ENCODE measurements at regions not wholly inside any gene's neighbourhood (a gene's known extent, or its start where the extent isn't known, plus 50 kb on each side); places are given as distances from the start of the nearest gene placed in this dataset.
"Not testable (repeated sequence)": the region's sequence is repeated elsewhere in the genome, so short reads cannot be mapped to it uniquely, and the experiment has no call there.

DNA sequence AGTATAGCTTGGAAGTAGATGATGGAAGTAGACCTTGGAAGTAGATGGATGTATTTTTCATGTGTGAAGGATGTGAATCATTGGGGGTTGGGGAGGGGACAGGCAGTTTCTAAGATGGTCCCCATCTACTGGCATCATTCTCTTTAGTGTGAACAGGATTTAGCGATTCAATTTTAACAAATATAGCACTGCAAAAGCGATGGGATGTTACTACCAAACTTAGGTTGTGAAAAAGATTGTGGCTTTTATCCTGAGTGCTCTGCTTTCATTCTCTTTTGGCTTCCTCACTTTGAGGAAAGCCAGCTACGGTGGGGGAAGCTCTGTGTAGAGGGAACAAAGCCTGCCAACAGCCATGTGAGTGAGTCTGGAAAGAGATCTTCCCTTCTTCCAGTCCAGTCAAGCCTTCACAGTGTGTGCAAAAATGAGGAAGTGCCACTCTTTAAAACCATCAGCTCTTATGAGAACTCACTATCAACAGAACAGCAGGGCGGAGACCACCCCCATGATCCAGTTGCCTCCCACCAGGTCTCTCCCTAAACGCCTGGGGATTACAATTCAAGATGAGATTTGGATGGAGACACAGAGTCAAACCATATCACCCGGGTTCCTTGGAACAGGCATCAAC, 441.4 kb downstream of the SH3GL2 start:
- no peak for DNase-seq (ENCODE audit: low read depth in 4 of 4, low spot score in 1 of 4)

DNA sequence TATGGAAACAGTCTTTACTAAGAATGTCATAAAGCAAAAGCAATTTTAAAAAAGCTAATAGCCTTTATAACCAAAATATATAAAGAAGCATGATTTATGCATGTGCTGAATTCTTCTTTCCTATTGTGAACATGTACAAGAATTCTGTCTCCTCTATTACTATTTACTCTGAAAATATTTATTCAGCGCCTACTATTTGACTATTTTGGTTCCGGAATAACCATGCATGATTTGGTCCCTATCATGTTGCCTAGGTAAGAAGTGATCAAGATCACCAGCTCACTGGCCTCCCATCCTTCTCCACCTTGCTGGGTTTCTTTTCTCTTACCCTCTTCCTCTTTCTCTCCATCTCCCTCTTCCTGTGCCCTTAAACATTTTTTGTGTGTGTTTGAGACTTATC, 443.8 kb downstream of the SH3GL2 start:
- no peak for DNase-seq (ENCODE audit: low read depth in 4 of 4, low spot score in 1 of 4)

DNA sequence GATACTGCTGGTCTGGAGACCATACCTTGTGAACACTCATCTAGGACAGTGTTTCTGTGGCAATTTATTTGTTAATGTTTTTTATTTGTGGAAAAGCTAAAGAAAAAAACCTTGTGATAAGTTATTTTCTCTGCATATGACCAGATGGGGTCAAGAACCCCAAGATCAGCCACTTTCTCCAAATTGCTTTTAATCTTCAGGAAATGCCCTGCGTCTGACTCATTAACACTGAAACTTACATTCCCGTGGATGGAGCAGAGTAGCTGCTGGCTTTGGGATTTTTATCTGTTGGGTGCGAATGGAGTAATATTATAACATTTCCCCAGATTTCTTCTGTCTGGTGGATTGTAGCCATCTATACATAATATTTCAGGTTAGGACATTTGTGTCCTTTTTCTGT, 444.5 kb downstream of the SH3GL2 start:
- DNase-seq (ENCODE audit: low read depth in 4 of 4, low spot score in 1 of 4), result no peak

DNA sequence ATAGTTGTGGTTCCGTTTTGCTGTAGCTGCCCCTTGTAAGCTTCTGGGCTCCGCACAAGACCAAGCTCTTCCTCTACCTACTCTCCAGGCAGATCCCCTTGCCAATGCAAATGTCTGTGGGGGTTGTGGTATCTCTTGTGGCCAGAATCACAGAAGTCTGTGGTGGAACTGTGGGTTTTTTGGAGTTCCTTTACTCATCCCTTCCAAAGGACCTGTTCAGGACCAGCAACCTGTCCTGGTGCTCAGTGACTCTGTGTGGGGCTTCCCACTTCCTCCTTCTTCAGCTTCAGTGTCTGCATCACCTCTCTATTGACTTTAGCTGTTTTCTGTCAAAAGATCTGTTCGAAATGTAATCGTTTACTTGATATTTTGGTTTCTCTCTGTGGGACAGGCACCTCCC, 441.3 kb upstream of the ADAMTSL1 start:
- no peak for DNase-seq (ENCODE audit: low read depth in 4 of 4, low spot score in 1 of 4)

DNA sequence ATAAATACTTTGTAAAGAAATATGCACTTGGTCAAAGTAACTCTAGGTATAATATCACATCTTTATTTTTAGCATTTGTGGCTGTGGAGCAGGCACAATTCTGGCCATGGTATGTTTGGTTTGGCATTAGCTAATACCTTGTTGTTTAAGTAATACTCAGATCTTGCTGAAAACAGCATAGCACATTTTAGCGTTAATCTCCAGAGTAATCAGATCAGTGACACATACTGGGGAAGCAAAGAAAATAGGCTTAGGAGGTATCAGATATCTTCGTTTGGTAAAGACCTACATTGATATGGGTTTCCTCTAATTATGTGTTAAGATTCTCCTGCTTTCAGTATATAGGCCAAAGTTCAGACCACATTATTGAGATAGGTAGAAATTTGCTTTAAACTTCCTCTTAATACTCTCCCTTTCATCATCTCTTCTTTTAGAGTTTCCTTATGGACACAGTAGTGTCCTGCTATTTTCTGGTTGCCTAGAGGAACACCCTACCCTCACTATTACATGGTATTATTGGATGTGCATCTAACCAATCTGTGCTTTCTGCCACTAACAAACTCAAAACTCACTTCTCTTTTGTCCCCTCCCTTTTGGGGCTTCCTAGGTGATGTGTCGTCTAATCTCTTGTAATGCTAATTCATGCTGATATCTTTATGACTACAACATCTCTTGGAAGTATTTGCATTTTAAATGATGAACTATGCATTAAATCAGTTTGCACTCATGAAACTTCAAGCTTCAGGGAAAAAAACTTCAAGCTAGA, 437.3 kb upstream of the ADAMTSL1 start:
- no peak for DNase-seq (ENCODE audit: low read depth in 4 of 4, low spot score in 1 of 4)

DNA sequence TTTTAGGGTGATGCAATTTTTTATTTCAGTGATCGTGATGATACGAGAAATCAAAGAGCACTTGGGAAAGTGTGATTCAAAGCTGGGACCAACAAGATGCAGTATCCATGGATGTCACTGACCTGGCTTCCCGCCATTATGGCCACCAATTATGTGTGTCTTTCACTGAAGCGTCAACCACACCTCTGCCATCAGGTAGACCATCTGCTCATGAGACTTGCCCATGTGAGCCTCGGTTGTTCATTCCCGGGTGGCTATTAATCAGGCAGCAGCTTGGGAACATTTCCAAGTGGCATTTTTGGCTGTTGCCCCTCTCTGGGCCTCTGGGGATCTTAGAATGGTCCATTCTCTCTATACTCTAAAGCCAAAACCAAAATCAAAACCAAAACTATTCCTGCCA, 436.0 kb upstream of the ADAMTSL1 start:
- DNase-seq (ENCODE audit: low read depth in 4 of 4, low spot score in 1 of 4), result no peak

DNA sequence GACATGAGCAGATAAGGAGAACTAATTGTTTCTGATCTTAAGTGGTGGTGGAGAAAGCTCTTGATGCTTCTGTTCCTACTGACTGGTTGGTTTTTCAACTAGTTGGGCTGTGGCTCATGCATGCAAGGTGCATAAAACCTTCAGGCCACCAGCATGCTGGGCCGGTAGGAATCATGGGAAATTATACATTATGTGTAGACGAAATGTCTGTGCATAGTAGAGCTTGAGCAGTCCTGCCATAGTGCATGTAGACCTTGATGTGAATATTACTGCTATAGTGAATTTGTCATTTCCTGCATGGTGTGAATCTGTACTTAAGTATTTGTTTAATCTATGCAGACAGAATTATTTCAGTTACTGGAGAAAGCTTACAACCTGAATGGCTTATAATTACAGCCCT, 433.6 kb upstream of the ADAMTSL1 start:
- no peak for DNase-seq (ENCODE audit: low read depth in 4 of 4, low spot score in 1 of 4)

DNA sequence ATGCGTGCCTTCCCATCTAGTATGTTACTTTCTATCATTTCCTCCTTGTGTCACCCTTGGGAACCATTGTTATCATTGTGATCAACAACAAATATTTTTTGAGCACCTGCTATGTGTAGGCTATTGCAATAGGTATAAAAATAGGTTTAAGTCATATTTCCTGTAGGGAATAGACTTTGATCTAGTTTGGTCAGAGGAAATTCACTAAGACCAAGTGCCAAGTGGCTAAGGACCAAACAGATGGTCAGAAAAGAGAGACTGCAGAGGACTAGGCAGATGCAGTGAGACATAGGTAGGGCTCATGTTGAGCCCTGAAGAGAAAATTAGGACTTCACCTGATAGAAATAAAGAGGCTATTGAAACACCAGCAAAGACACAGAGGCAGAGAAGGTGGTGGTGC, 430.0 kb upstream of the ADAMTSL1 start:
- no peak for DNase-seq (ENCODE audit: low read depth in 4 of 4, low spot score in 1 of 4)

DNA sequence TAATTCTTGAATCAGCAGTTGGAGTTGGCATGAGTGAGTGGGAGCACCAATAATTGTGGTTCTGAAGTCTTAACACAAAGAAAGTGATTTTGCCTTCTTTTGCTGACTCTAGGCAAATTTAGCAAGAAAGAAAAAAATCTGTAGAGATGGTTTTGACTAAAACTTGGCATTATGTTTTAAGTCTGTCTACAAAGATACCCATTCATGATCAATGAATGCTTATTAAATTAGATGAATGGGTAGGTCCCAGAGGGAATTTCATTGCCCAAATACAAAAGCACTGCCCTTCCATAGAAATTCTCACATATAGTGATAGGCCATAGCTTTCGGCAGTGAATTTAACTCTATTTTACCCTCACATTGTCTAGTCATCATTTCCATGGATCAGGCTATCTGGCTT, 428.6 kb upstream of the ADAMTSL1 start:
- DNase-seq (ENCODE audit: low read depth in 4 of 4, low spot score in 1 of 4), result no peak

DNA sequence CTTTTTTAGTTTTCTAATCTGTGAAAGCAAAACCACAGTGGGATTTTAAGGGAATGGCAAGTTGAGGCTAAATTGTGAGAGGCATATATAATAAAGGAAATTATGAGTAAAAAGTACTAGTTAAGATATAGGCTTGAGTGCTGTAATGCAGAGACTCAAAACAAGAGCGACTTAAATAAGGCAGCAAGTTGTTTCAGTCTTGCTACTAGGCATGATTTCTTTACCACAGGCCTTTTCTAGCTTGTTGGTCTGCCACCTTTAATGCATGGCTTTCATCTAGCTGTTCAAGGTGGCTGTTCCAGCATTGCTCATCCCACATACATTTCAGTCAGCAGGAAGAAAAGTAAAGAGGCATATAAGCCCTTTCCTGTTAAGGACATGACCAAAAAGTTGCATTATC, 427.9 kb upstream of the ADAMTSL1 start:
- DNase-seq (ENCODE audit: low read depth in 4 of 4, low spot score in 1 of 4), result no peak

DNA sequence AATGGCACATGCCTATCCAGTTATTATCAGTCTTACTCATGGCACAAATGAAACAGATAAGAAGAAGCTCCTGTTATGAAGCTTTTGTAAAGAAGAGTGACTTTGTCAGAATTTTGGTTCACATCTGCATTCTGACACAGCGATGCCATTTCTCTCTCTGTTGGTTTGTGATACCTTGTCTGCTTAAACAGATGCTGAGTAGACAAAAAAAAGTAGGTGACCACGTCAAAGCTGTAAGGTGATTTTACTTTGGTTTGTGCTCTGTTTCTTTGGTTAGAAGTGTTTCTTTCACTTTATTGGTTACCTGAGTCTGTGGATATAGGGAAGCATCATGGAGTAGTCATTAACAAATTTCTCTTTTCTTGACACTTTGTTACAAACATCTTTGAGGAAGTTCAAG, 422.3 kb upstream of the ADAMTSL1 start:
- DNase-seq (ENCODE audit: low read depth in 4 of 4, low spot score in 1 of 4), result no peak

DNA sequence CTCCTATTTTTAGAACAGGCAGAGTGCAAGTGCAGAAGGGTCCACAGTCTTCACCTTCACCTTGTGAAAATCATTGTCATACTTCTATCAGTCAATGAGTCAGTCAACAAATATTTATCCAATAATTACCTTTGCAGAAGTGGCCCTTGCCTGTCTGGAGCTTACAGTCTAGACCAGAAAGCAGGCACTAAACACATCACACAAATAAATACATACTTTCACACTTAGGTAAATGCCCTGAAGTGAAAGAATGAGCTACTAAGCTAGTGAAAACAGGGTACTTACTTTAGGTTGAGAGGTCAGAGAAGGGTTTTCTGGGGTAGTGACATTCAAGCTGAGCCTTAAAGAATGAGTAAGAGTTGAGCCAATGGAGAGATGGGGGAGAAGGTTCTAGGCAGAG, 421.9 kb upstream of the ADAMTSL1 start:
- DNase-seq (ENCODE audit: low read depth in 4 of 4, low spot score in 1 of 4), result no peak

DNA sequence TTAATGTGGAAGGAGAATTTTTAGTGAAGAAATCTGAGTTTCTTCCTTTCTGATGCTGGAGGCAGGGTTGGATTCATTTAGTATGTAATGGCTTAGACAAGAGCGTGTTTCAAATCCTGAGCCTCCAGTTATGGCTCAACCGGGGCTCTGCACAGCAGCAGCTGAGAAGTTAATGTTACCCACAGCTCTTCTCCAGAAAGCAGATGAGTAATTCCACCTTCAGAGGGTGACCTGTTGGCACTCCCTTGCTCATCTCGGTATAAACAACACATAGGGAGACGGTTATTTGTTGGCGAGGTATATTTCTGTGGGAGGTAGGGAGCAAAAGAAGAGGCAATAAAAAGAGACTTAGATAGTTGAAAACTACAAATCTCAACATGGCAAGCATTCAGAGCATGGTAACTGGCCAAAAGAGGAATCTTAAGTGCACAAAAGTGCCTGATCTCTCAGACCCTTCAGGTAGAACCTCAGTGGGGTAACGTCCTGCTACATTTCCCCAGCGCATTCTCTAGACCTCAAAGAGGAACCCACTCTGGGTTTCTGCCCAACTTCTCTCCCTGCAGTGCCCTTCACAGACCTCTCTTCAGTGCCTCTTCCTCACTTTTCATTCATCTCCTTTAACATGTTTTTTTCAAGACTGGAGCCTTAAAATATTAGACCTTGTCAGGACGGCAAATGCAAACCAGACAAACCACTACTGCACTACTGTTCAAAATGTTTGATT, 417.5 kb upstream of the ADAMTSL1 start:
- DNase-seq (ENCODE audit: low read depth in 4 of 4, low spot score in 1 of 4), result no peak

DNA sequence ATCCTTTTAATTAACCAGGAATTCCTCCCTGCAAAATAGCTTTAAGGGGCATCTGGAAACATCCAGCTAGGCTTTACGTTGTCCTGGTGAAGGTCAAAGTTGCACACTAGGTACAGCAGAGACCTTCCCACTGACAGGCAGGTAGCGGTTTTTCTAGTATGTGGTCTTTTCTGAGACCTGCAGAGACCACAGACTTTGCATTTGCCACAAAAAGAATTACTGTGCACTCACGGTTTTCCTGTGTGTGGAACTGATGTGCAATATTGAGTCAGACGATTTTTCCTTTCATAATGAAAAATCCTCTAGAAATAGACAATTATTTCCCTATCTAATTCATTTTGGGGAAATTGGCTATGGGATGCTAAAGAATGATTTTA, 417.0 kb upstream of the ADAMTSL1 start:
- no peak for DNase-seq (ENCODE audit: low read depth in 4 of 4, low spot score in 1 of 4)

DNA sequence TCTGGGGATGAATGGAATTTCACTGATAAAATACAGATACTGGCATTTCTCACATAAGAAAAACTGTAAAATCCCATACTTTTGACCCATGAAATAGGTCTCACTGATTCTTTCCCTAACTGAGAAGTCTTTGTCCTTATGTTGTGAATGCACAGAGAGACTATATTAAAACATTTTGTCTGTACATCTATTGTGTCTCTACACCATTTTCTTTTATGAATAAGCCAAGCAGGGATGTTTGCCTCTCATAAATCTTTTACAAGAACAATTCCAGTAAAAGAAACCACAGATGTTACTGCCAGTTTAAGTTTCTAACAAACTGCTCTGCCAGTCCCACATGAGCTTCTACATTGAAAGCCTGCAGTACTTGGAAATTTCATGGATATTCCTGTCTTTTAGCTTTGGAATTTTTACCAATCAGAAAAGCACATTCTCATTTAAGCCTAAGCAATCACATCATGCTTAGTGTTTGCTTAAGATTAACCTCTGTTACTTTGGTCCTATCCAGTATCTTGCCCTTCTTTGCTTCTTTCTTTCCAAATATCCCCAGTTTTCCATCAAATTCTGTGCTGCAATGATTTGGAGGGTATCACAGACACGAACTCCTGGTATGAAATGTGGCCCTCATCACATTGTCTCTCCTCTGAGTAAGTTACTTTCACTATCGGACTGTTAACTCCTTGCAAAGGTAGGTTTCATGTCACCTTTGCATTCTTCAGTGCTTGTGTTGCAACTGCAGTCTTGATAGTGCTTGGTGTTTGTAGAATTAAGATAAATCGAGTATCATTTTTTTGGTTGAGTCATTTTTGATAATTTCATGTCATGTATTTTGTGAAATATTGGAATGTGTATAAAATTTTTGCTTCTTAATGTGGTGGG, 415.1 kb upstream of the ADAMTSL1 start:
- DNase-seq (ENCODE audit: low read depth in 4 of 4, low spot score in 1 of 4), result no peak

DNA sequence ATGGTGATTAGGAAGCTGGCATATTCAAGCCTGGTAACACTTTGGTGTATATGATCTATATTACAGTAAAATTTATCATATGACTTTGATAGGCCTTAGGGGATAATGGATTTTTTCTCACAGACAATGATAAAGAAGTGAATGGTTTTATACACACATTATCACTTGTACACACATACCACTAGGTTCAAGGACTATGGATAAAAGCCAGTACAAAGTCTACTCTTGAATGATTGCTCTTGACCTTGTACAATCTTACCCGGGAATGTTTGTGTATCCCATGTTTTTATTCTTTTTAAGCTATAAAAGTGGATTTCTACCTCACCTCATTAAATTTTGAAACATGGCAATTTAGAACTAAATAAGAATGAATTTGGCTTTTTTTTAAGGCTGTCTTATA, 414.5 kb upstream of the ADAMTSL1 start:
- DNase-seq (ENCODE audit: low read depth in 4 of 4, low spot score in 1 of 4), result no peak

DNA sequence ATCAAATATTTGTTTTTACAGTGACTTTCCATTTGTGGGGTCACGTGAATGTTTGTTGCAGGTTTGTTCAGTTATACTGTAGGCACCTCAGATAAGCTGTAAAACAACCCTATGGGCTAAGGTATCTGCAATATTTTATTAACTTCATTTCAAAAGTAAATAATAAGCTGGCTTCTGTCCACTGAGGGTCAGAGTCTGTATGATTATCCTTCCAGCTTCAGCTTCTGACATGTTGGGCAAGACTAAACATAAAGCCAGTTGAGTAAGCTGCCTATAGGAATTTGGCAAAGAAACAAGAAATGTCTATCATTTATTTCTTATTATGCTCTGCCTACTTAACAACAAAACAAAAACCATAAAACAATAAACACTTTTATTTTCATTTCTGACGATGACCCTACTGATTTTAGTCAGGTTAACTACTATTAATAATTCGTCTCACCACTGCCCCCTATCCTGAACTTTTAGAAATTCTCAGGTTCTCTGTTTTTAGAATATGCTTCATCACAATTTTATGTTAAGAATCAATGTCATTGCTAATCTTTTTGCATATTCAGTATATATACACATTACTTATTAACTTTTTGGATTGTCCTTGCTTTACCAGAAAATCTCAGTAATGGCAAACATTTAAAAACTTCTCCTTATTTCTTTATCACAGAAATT, 413.6 kb upstream of the ADAMTSL1 start:
- no peak for DNase-seq (ENCODE audit: low read depth in 4 of 4, low spot score in 1 of 4)

DNA sequence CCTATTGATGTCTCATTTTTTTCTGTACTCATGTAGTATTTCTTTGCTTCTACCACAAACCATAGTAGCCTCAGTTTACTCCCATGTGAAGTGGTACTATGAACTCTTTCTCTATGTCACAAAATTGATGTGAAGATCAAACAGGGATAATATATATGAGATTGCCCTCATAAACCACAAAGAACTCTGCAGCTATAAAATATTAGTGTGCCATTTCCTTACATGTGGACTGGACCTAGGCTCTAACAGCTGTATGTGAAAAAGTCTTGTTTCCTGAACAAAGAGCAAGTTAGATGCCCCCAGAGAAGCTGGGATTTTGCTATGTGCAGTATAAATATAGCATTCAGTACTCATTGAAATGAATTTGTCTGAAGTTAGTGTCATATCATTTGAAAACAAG, 412.6 kb upstream of the ADAMTSL1 start:
- no peak for DNase-seq (ENCODE audit: low read depth in 4 of 4, low spot score in 1 of 4)

DNA sequence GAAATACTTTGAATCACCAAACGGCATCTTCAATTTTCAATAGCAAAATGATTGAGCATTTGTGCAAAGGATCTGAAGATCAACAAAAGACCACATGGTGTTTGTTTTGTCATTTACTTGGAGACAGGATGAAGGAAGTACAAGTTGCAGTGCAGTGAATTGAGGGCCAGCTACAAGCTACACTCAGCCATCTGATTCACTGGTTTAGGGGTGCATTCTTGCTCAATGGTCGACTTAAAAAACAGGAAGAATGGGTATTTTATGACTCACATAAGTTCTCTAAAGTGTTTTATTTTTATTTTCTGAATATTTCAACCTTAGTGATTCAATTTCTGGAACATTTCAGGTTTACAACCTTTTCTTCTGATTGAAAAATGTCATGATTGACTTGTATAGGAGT, 412.1 kb upstream of the ADAMTSL1 start:
- DNase-seq (ENCODE audit: low read depth in 4 of 4, low spot score in 1 of 4), result no peak

DNA sequence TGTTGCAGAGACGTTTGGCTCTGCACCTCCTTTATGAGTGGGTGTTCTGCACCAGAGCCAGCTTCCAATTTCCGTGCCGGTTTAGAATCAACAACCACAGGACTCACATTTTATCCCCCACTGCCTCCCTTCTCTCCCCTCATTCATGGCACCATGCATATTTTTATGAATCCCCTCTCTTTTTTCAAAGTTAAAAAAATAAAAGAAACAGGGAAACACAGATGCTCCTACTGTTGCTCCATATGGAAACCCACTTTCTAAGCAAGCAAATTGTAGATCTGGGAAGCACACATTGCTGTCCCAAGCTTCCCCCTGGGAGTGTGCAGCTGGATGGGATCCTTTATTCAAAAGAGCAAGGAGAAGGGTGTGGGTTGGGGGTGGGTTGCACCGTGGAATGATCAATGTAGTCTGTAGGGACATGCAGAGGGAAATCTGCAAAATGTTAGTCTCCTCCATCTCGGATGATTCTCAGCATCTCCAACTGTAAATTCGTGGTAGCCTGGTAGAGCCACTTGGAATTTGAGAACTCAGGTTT, 410.0 kb upstream of the ADAMTSL1 start:
- no peak for DNase-seq (ENCODE audit: low read depth in 4 of 4, low spot score in 1 of 4)

DNA sequence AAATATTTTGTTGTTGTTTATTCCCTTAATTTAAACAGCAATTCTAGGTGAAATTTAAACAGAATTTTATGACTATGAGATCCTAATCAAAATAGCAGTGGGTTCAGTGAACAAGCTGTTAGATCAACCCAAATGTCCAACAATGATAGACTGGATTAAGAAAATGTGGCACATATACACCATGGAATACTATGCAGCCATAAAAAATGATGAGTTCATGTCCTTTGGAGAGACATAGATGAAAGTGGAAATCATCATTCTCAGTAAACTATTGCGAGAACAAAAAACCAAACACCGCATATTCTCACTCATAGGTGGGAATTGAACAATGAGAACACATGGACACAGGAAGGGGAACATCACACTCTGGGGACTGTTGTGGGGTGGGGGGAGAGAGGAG, 407.3 kb upstream of the ADAMTSL1 start:
- DNase-seq (ENCODE audit: low read depth in 4 of 4, low spot score in 1 of 4), result not testable (repeated sequence)
